OCI-LY7 (cell line): ENCODE measurements at regions not wholly inside any gene's neighbourhood (a gene's known extent, or its start where the extent isn't known, plus 50 kb on each side); places are given as distances from the start of the nearest gene placed in this dataset.
"Not testable (repeated sequence)": the region's sequence is repeated elsewhere in the genome, so short reads cannot be mapped to it uniquely, and the experiment has no call there.

Experiments
- CTCF ChIP-seq: fragments of 200-600 bp; sonication (generic); conservative IDR thresholded peaks from 2 replicates; pipeline ENCODE4 v1.5.1; 2014; ENCODE audit warnings: mild to moderate bottlenecking, antibody characterized with exemption, low read length, moderate library complexity, mixed read lengths
- EZH2phosphoT487 ChIP-seq: fragments of 200-600 bp; sonication (generic); IDR thresholded peaks from 2 replicates; pipeline ENCODE4 v1.6.1; 2018; ENCODE audit warnings: low read depth, borderline replicate concordance, mild to moderate bottlenecking, mixed run types, antibody characterized with exemption, low read length, moderate library complexity, mixed read lengths

GRCh38 chr1:70796298-70796697 is 251.3 kb downstream of the PTGER3 start:
- not testable (repeated sequence) for TF ChIP-seq CTCF, EZH2phosphoT487
